Fibroblast of villous mesenchyme (primary cell): ENCODE measurements at regions not wholly inside any gene's neighbourhood (a gene's known extent, or its start where the extent isn't known, plus 50 kb on each side); places are given as distances from the start of the nearest gene placed in this dataset.
"Not testable (repeated sequence)": the region's sequence is repeated elsewhere in the genome, so short reads cannot be mapped to it uniquely, and the experiment has no call there.

ENCODE experiments used
- DNase-seq: peaks from one replicate; pipeline ENCODE4 v3.0.0-alpha.2; 2010; ENCODE audit warnings: low read depth
- H3K4me3 ChIP-seq: 2 replicates; pipeline ENCODE4 v1.5.1; 2011; ENCODE audit warnings: low read depth, mild to moderate bottlenecking, low read length
- CTCF ChIP-seq: IDR thresholded peaks from 2 replicates; pipeline ENCODE4 v1.5.1; 2012; ENCODE audit warnings: low read depth, mild to moderate bottlenecking, low read length; ENCODE audit not compliant: insufficient read depth

GRCh38 chr6:8934318-8934717 is 499.0 kb upstream of the SLC35B3 start:
- no peak overlapping the region for H3K4me3 ChIP-seq
- DNase-seq = no peak
- TF ChIP-seq CTCF = no peak

DNA sequence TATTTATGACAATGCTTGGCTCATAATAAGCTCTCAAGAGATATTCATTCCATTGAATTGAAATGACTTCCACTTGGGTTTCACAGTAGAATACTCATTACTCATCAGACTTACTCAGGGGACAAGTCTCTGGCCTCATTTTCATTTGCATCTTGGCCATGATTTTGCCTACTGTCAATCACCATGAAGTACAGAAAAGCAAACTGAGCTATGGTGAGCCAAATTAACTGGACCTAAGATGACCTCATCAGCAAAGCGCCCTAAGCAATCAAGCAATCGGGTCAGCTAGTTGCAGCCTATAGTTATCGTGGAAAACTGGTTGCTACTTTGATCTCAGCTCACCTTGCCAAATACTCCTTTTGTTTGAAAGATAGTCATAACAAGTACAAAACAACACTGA is 494.7 kb upstream of the SLC35B3 start:
- no peak overlapping the region for H3K4me3 ChIP-seq
- TF ChIP-seq CTCF = no peak
- DNase-seq = no peak

DNA sequence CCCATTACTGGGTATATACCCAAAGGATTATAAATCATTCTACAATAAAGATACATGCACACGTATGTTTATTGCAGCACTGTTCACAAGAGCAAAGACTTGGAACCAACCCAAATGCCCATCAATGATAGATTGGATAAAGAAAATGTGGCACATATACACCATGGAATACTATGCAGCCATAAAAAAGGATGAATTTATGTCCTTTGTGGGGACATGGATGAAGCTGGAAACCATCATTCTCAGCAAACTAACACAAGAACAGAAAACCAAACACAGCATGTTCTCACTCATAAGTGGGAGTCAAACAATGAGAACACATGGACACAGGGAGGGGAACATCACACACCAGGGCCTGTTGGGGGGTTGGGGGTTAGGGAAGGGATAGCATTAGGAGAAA is 484.9 kb upstream of the SLC35B3 start:
- not testable (repeated sequence) for DNase-seq, H3K4me3 ChIP-seq

DNA sequence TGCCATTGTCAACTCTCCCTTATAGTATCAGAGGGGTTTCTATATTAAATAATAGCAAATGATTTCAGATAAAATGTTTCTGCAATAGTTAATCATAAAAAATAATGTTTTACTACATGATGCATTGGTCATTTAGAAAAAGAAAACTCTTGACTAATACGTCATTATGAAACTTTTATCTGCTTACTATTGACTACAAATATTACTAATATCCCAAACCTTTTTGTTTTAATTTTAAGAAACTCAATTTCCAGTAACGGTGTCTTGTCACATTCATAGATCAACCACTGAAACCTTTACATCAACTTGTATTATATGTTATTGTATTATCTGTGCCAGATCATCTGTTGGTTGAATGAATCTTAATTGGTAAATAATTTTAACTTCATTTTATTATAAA is 482.9 kb upstream of the SLC35B3 start:
- no peak for TF ChIP-seq CTCF

DNA sequence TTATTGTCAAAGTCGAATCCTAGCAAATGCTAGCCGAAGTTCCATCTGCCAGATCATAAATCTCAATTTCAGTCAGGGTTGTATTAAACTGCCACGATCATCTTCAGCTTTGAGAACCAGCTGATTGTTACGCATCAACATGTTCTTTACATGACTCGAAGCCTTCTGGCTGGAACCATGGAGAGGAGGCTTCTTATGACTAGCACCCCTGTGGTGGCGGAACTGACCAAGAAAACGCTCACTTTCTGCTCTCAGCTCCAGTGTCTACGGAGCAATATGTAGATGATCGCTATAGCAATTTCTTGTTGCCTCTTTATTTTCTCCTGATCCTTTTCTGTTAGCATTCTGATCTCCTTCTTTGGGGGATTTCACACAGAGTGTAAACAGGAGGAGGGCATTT is 479.4 kb upstream of the SLC35B3 start:
- TF ChIP-seq CTCF = no peak
- DNase-seq = no peak
- no peak overlapping the region for H3K4me3 ChIP-seq

More for the DNA sequence above, 482.9 kb upstream of the SLC35B3 start:
- no peak overlapping the region for H3K4me3 ChIP-seq
- DNase-seq = no peak

GRCh38 chr6:8908638-8909037 is 473.3 kb upstream of the SLC35B3 start:
- TF ChIP-seq CTCF = no peak
- DNase-seq = no peak
- H3K4me3 ChIP-seq = no peak overlapping the region

DNA sequence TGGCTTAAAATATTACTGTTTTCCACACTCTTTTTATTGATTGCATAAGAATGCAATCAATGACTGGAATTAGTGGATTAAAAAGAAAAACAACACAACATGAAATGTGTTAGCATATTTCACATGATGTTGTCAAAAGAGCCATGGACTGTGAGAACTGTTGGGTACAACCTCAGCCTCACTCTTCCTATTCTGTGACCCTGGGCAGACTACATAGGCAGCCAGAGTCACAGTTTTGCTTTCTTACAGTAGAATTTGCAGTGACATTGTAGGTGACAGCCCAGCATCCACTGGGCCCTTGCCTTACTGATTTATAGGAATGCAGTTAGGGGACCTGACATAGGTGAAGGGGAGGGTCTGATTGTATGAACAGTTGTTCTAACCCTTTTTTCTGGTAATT is 471.4 kb upstream of the SLC35B3 start:
- TF ChIP-seq CTCF = no peak
- H3K4me3 ChIP-seq = no peak overlapping the region
- DNase-seq = no peak
